ENCODE measurements at regions not wholly inside any gene's neighbourhood (a gene's known extent, or its start where the extent isn't known, plus 50 kb on each side); places are given as distances from the start of the nearest gene placed in this dataset.

DNA sequence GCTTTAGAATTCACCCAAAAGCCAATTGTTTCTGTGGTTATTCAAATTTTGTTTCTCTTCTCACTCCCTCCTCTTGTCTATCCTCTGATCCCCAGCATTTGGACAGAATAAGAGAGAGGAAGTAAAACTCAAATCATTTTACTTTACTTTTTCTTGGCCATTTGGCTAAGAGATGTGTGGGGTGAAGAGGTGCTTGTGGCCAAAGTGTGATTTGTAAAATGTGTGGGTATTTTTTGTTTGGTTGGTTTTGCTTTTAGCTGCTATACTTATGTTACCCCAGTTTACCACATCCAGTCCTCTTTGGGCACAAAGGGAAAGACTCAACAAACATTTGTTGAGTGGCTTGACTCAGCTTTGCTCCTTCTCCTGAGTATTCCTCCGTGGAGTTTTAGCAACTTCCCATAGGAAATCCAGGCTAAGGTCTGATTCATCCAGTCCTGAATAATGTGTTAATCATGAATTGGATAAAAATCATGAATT, 109.1 kb upstream of the CYP1B1 start:
- POLR2A ChIA-PET = interaction anchor here (0.6 to 0.9 kb wide), 3 partner anchors 11 to 106 kb away, joined by 3 to 8 read pairs (median 4); no protein-coding TSS in a partner anchor
- no TSS peak for BruUV-seq (replicated peaks)
- DNase-seq (ENCODE audit: low spot score) = peak; percentile 4

DNA sequence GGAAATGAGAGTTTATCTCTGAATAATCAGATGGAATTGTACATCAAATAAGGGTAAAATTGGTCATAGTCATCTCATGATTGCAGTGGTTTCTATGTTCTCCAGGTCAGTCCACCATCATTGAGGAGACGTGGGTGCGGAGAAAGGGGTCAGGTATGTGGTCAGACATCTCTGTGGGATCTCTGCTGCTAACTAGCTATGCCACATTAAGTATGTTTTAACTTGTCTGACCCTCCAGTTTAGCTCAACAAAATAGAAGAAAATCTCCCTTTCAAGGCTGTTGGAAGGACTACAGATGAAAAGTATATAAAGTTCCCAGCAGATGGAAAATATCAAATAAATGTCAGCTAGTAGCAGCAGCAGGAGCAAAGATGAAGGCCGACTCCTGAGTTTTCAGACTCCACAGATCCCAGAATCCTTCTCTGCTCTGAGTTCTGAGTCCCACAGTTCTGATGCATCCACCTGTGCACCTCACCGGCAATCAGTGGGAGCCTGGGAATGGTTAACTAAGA, 106.6 kb upstream of the CYP1B1 start:
- CTCF ChIA-PET (ENCODE audit: unreplicated experiment) = no interaction called here

More for the DNA sequence above, 109.1 kb upstream of the CYP1B1 start:
- Histone ChIP-seq H3K9me2 (ENCODE audit: insufficient read depth, low read length) (no peaks in the 10 kb centered on the region), H3K4me1 (ENCODE audit: insufficient read depth, low read length, poor library complexity, severe bottlenecking) (peaks cover 10% of the 10 kb centered on the region), H3K4me3 (ENCODE audit: low read depth, low read length, poor library complexity, severe bottlenecking) (no peak overlapping the region), H3K4me2 (ENCODE audit: low read length) (peak overlapping the region; percentile 17; the same call in 1 of the 2 replicates), H3K9me3 (ENCODE audit: low read length) (no peaks in the 10 kb centered on the region), H2AFZ (ENCODE audit: low read length) (no peak overlapping the region), H3K36me3 (ENCODE audit: insufficient read depth, low read length) (no peaks in the 10 kb centered on the region), H3K27ac (ENCODE audit: low read depth, low read length, poor library complexity, severe bottlenecking) (no peak overlapping the region), H4K20me1 (ENCODE audit: insufficient read depth, low read length) (no peaks in the 10 kb centered on the region), H3K79me2 (ENCODE audit: insufficient read depth, low read depth, low read length) (no peaks in the 10 kb centered on the region)
- intact Hi-C loops (cut with micrococcal nuclease; ENCODE audit: unreplicated experiment) = no loop called here
- TF ChIP-seq CTCF (conservative IDR thresholded peaks at IDR 0.05; ENCODE audit: low read length) (no peak), EZH2phosphoT487 (IDR thresholded peaks at IDR 0.05; ENCODE audit: borderline replicate concordance, low read depth, low read length) (no peak)
- CTCF ChIA-PET (ENCODE audit: unreplicated experiment) = no interaction called here

More for the DNA sequence above, 106.6 kb upstream of the CYP1B1 start:
- BruUV-seq (replicated peaks) = no TSS peak
- Histone ChIP-seq H3K4me1 (ENCODE audit: insufficient read depth, low read length, poor library complexity, severe bottlenecking) (peaks cover 10% of the 10 kb centered on the region), H4K20me1 (ENCODE audit: insufficient read depth, low read length) (no peaks in the 10 kb centered on the region), H3K36me3 (ENCODE audit: insufficient read depth, low read length) (no peaks in the 10 kb centered on the region), H2AFZ (ENCODE audit: low read length) (no peak overlapping the region), H3K9me3 (ENCODE audit: low read length) (no peaks in the 10 kb centered on the region), H3K27ac (ENCODE audit: low read depth, low read length, poor library complexity, severe bottlenecking) (no peak overlapping the region), H3K4me2 (ENCODE audit: low read length) (no peak overlapping the region), H3K79me2 (ENCODE audit: insufficient read depth, low read depth, low read length) (no peaks in the 10 kb centered on the region), H3K9me2 (ENCODE audit: insufficient read depth, low read length) (no peaks in the 10 kb centered on the region), H3K4me3 (ENCODE audit: low read depth, low read length, poor library complexity, severe bottlenecking) (no peak overlapping the region)
- POLR2A ChIA-PET = interaction anchor here (0.8 kb wide), 1 partner anchor 500 kb away, joined by 6 read pairs; no protein-coding TSS in a partner anchor
- intact Hi-C loops (cut with micrococcal nuclease; ENCODE audit: unreplicated experiment) = no loop called here
- no peak for TF ChIP-seq CTCF (conservative IDR thresholded peaks at IDR 0.05; ENCODE audit: low read length)
- TF ChIP-seq EZH2phosphoT487 (IDR thresholded peaks at IDR 0.05; ENCODE audit: borderline replicate concordance, low read depth, low read length) = no peak
- DNase-seq (ENCODE audit: low spot score) = no peak
